NCI-H82 treated with DMSO at 0.1 percent for 48 hours (cell line): ENCODE measurements at regions not wholly inside any gene's neighbourhood (a gene's known extent, or its start where the extent isn't known, plus 50 kb on each side); places are given as distances from the start of the nearest gene placed in this dataset.

Experiments
- DNase-seq: peaks from one replicate; lab custom pipeline; 2025; ENCODE audit not compliant: unreplicated experiment; lab: John Stamatoyannopoulos, UW

- DNase-seq = no peak
Measured at GRCh38 chr2:18467749-18468360, 92.6 kb downstream of the RDH14 start.

- no peak for DNase-seq
Measured at GRCh38 chr2:18465979-18466378, 94.5 kb downstream of the RDH14 start.

GRCh38 chr2:18464913-18465312, 95.5 kb downstream of the RDH14 start:
- DNase-seq = no peak

GRCh38 chr2:18456026-18456425, 104.4 kb downstream of the RDH14 start:
- no peak for DNase-seq

GRCh38 chr2:18455236-18455862, 105.1 kb downstream of the RDH14 start:
- no peak for DNase-seq

GRCh38 chr2:18454692-18455235, 105.7 kb downstream of the RDH14 start:
- no peak for DNase-seq

- no peak for DNase-seq
Measured at GRCh38 chr2:18446715-18447114, 113.7 kb downstream of the RDH14 start.

GRCh38 chr2:18445433-18446320, 114.8 kb downstream of the RDH14 start:
- no peak for DNase-seq

- no peak for DNase-seq
Measured at GRCh38 chr2:18444806-18445205, 115.6 kb downstream of the RDH14 start.

GRCh38 chr2:18441583-18441982, 118.9 kb downstream of the RDH14 start:
- no peak for DNase-seq

GRCh38 chr2:18440777-18441176, 119.7 kb downstream of the RDH14 start:
- no peak for DNase-seq

- no peak for DNase-seq
Measured at GRCh38 chr2:18440141-18440661, 120.3 kb downstream of the RDH14 start.

- no peak for DNase-seq
Measured at GRCh38 chr2:18439716-18440115, 120.7 kb downstream of the RDH14 start.

- no peak for DNase-seq
Measured at GRCh38 chr2:18437909-18438308, 122.5 kb downstream of the RDH14 start.

- no peak for DNase-seq
Measured at GRCh38 chr2:18436503-18437005, 123.9 kb downstream of the RDH14 start.

GRCh38 chr2:18435426-18436037, 124.9 kb downstream of the RDH14 start:
- DNase-seq = peak; percentile 9

GRCh38 chr2:18433872-18434271, 126.6 kb downstream of the RDH14 start:
- DNase-seq = no peak

GRCh38 chr2:18432999-18433398, 127.5 kb downstream of the RDH14 start:
- DNase-seq = no peak

GRCh38 chr2:18430996-18431748, 129.3 kb downstream of the RDH14 start:
- DNase-seq = no peak

- DNase-seq = no peak
Measured at GRCh38 chr2:18428516-18428915, 131.9 kb downstream of the RDH14 start.
